IPS-18c (cell line): ENCODE measurements at regions not wholly inside any gene's neighbourhood (a gene's known extent, or its start where the extent isn't known, plus 50 kb on each side); places are given as distances from the start of the nearest gene placed in this dataset.
"Not testable (repeated sequence)": the region's sequence is repeated elsewhere in the genome, so short reads cannot be mapped to it uniquely, and the experiment has no call there.

ENCODE experiments used
- H3K4me3 ChIP-seq: 2 replicates; pipeline ENCODE4 v1.7.0; 2013; ENCODE audit warnings: low read depth, mild to moderate bottlenecking, low read length, moderate library complexity; ENCODE audit not compliant: insufficient read depth
- H3K9me3 ChIP-seq: one replicate; pipeline ENCODE4 v1.6.1; 2013; ENCODE audit warnings: mild to moderate bottlenecking, low read length, moderate library complexity; ENCODE audit not compliant: control insufficient read depth, insufficient read depth

- H3K9me3 ChIP-seq = no peaks in the 10 kb centered on the region
- no peak overlapping the region for H3K4me3 ChIP-seq
Measured at GRCh38 chr7:109377076-109377884, 807.6 kb downstream of the DNAJB9 start.

GRCh38 chr7:109386959-109387358, 817.3 kb downstream of the DNAJB9 start:
- H3K4me3 ChIP-seq = no peak overlapping the region
- no peaks in the 10 kb centered on the region for H3K9me3 ChIP-seq

- no peak overlapping the region for H3K4me3 ChIP-seq
- no peaks in the 10 kb centered on the region for H3K9me3 ChIP-seq
Measured at GRCh38 chr7:109387530-109387929, 817.9 kb downstream of the DNAJB9 start.

GRCh38 chr7:109391240-109391639, 821.6 kb downstream of the DNAJB9 start:
- H3K4me3 ChIP-seq = no peak overlapping the region
- no peaks in the 10 kb centered on the region for H3K9me3 ChIP-seq

GRCh38 chr7:109402107-109402506, 832.4 kb downstream of the DNAJB9 start:
- H3K9me3 ChIP-seq = no peaks in the 10 kb centered on the region
- no peak overlapping the region for H3K4me3 ChIP-seq

GRCh38 chr7:109407756-109408155, 838.1 kb downstream of the DNAJB9 start:
- no peak overlapping the region for H3K4me3 ChIP-seq
- H3K9me3 ChIP-seq = no peaks in the 10 kb centered on the region

- Histone ChIP-seq H3K4me3 (no peak overlapping the region), H3K9me3 (no peaks in the 10 kb centered on the region)
Measured at GRCh38 chr7:109437957-109438356, 868.3 kb downstream of the DNAJB9 start.

GRCh38 chr7:109449760-109450159, 880.1 kb downstream of the DNAJB9 start:
- Histone ChIP-seq H3K9me3 (no peaks in the 10 kb centered on the region), H3K4me3 (no peak overlapping the region)

GRCh38 chr7:109456116-109456515, 886.4 kb downstream of the DNAJB9 start:
- Histone ChIP-seq H3K9me3 (no peaks in the 10 kb centered on the region), H3K4me3 (no peak overlapping the region)

GRCh38 chr7:109460296-109460695, 890.6 kb downstream of the DNAJB9 start:
- no peak overlapping the region for H3K4me3 ChIP-seq

GRCh38 chr7:109462171-109462570, 892.5 kb downstream of the DNAJB9 start:
- Histone ChIP-seq H3K9me3 (no peaks in the 10 kb centered on the region), H3K4me3 (no peak overlapping the region)

More at GRCh38 chr7:109460296-109460695, 890.6 kb downstream of the DNAJB9 start:
- no peaks in the 10 kb centered on the region for H3K9me3 ChIP-seq

- not testable (repeated sequence) for H3K9me3 ChIP-seq, H3K4me3 ChIP-seq
Measured at GRCh38 chr7:109467729-109468128, 898.1 kb downstream of the DNAJB9 start.

- H3K9me3 ChIP-seq = no peaks in the 10 kb centered on the region
- H3K4me3 ChIP-seq = no peak overlapping the region
Measured at GRCh38 chr7:109473172-109473571, 903.5 kb downstream of the DNAJB9 start.

GRCh38 chr7:109476409-109476808, 906.7 kb downstream of the DNAJB9 start:
- H3K9me3 ChIP-seq = no peaks in the 10 kb centered on the region
- H3K4me3 ChIP-seq = no peak overlapping the region

- no peaks in the 10 kb centered on the region for H3K9me3 ChIP-seq
- no peak overlapping the region for H3K4me3 ChIP-seq
Measured at GRCh38 chr7:109479388-109479787, 909.7 kb downstream of the DNAJB9 start.

- not testable (repeated sequence) for H3K9me3 ChIP-seq, H3K4me3 ChIP-seq
Measured at GRCh38 chr7:109490607-109491006, 920.9 kb downstream of the DNAJB9 start.

GRCh38 chr7:109497053-109497452, 927.4 kb downstream of the DNAJB9 start:
- Histone ChIP-seq H3K4me3 (no peak overlapping the region), H3K9me3 (no peaks in the 10 kb centered on the region)

GRCh38 chr7:109498131-109498530, 928.5 kb downstream of the DNAJB9 start:
- no peaks in the 10 kb centered on the region for H3K9me3 ChIP-seq
- H3K4me3 ChIP-seq = no peak overlapping the region

- Histone ChIP-seq H3K4me3 (no peak overlapping the region), H3K9me3 (no peaks in the 10 kb centered on the region)
Measured at GRCh38 chr7:109503421-109503820, 933.7 kb downstream of the DNAJB9 start.
